Left ventricle myocardium inferior (tissue), 1 donor: ENCODE measurements at regions not wholly inside any gene's neighbourhood (a gene's known extent, or its start where the extent isn't known, plus 50 kb on each side); places are given as distances from the start of the nearest gene placed in this dataset.

ENCODE experiments used
- DNase-seq: peaks from one replicate; pipeline ENCODE4 v3.0.0-alpha.2; 2020
- H3K27ac ChIP-seq: fragments of 200-600 bp; replicated peaks from 2 replicates; pipeline ENCODE4 v1.8.0; 2021
- H3K27me3 ChIP-seq: fragments of 200-600 bp; 2 replicates; pipeline ENCODE4 v1.8.0; 2021; ENCODE audit warnings: low read depth
- H3K36me3 ChIP-seq: fragments of 200-600 bp; 2 replicates; pipeline ENCODE4 v1.8.0; 2021
- H3K4me1 ChIP-seq: fragments of 200-600 bp; 2 replicates; pipeline ENCODE4 v1.8.0; 2021
- H3K4me3 ChIP-seq: fragments of 200-600 bp; 2 replicates; pipeline ENCODE4 v1.8.0; 2021; ENCODE audit warnings: mild to moderate bottlenecking, moderate library complexity
- H3K9me3 ChIP-seq: fragments of 200-600 bp; replicated peaks from 2 replicates; pipeline ENCODE4 v1.8.0; 2021
- intact Hi-C: fragments of 100-400 bp; cut with micrococcal nuclease; formaldehyde crosslinking; loops from one replicate; pipeline ENCODE4 v1.11.0; 2022
- TF ChIP-seq, protein P1 (sequence below): fragments of 200-600 bp; IDR thresholded peaks from 2 replicates; pipeline ENCODE4 v1.8.0; 2021; ENCODE audit warnings: antibody characterized with exemption, mild to moderate bottlenecking, borderline replicate concordance
- donor health status: DM: no; HTN: yes; CAD: no; lungs with severe emphysema.

DNA sequence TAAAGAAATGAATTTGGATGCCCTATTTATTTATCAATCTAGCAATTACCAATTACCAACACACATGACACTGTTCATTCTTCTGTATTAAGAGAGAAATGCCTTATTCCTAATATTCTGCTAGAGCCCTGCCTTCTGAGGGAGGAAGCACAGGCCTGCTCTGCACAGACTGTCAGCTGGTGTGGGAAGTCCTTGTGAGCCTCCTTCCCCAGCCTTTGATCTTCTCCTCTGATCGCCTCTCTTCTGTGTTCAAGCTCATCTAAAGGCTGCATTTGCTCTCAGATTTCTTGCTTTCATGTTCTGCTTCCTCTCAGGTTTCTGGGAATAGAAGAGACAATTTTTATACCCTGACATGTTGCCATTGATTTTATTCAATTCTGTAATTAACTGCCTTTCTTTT is 290.6 kb upstream of the UMPS start:
- peaks cover 69% of the 10 kb centered on the region for H3K36me3 ChIP-seq
- no peaks in the 10 kb centered on the region for H3K27me3 ChIP-seq
- no peaks in the 10 kb centered on the region for H3K9me3 ChIP-seq
- TF ChIP-seq, protein P1, sequence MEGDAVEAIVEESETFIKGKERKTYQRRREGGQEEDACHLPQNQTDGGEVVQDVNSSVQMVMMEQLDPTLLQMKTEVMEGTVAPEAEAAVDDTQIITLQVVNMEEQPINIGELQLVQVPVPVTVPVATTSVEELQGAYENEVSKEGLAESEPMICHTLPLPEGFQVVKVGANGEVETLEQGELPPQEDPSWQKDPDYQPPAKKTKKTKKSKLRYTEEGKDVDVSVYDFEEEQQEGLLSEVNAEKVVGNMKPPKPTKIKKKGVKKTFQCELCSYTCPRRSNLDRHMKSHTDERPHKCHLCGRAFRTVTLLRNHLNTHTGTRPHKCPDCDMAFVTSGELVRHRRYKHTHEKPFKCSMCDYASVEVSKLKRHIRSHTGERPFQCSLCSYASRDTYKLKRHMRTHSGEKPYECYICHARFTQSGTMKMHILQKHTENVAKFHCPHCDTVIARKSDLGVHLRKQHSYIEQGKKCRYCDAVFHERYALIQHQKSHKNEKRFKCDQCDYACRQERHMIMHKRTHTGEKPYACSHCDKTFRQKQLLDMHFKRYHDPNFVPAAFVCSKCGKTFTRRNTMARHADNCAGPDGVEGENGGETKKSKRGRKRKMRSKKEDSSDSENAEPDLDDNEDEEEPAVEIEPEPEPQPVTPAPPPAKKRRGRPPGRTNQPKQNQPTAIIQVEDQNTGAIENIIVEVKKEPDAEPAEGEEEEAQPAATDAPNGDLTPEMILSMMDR = no peak
- no peak for DNase-seq
- intact Hi-C loops = no loop called here
- H3K4me1 ChIP-seq = no peaks in the 10 kb centered on the region
- H3K4me3 ChIP-seq = no peak overlapping the region
- H3K27ac ChIP-seq = no peak overlapping the region

DNA sequence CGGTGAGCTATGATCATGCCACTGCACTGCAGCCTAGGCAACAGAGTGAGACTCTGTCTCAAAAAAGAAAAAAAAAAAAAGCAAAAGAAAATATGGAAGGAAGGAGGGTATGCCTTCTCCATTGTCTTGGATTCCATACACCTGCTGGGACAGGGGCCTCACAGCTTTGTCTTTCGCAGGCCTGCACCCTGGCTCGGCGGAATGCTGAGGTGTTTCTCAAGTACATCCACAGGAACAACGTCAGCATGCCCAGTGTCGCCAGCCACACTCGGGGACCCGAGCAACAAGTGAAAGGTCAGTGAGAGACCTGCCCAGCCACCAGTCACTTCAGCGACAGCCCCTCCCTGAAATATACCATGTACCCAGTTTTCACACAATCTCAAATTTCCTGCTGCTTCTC is 288.5 kb upstream of the UMPS start:
- H3K9me3 ChIP-seq = no peaks in the 10 kb centered on the region
- no peak overlapping the region for H3K27ac ChIP-seq
- no peaks in the 10 kb centered on the region for H3K27me3 ChIP-seq
- H3K4me1 ChIP-seq = no peaks in the 10 kb centered on the region
- H3K36me3 ChIP-seq = peaks cover 68% of the 10 kb centered on the region
- TF ChIP-seq, protein P1 = no peak
- no peak for DNase-seq
- intact Hi-C loops = no loop called here
- no peak overlapping the region for H3K4me3 ChIP-seq

DNA sequence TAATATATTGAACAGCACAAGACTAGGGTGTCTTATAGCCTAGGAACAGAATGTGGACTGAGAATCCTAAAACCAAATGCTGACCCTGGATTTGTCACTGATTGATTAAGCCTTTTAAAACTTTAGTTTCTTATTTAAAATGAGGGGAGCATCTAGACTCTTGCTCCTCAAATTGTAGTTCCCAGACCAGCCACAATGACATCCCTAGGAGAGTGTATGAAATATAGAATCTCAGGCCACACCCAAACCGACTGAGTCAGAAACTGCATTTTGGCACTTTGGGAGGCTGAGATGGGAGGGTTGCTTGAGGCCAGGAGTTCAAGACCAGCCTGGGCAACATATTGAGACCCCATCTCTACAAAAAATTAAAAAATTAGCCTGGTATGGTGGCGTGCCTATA is 287.8 kb upstream of the UMPS start:
- TF ChIP-seq, protein P1 = no peak
- Histone ChIP-seq H3K27me3 (no peaks in the 10 kb centered on the region), H3K4me3 (no peak overlapping the region), H3K9me3 (no peaks in the 10 kb centered on the region), H3K4me1 (no peaks in the 10 kb centered on the region), H3K27ac (no peak overlapping the region), H3K36me3 (peaks cover 70% of the 10 kb centered on the region)
- intact Hi-C loops = no loop called here
- DNase-seq = no peak

DNA sequence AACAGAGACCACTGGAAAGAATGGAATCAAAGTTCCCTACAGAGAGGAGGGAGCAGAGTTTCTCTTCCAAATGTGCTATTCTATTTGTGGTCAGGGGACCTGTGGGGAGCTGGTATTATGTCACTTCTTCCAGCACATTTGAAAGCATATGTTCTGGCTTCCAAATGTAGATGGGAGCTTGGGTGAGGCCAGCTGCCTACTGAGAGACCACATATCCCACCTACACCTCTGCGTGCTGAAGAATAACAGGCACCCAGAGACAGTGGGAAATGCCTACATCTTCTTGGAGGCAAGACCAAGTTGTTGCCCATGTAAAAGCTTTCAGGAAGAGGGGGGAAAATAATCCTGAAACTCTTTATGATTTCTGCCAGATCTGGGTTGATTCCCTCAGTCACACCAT is 286.8 kb upstream of the UMPS start:
- no peak for DNase-seq
- TF ChIP-seq, protein P1 = no peak
- H3K27ac ChIP-seq = no peak overlapping the region
- no peaks in the 10 kb centered on the region for H3K9me3 ChIP-seq
- no peaks in the 10 kb centered on the region for H3K27me3 ChIP-seq
- H3K36me3 ChIP-seq = peaks cover 65% of the 10 kb centered on the region
- H3K4me1 ChIP-seq = no peaks in the 10 kb centered on the region
- H3K4me3 ChIP-seq = no peak overlapping the region
- intact Hi-C loops = no loop called here

DNA sequence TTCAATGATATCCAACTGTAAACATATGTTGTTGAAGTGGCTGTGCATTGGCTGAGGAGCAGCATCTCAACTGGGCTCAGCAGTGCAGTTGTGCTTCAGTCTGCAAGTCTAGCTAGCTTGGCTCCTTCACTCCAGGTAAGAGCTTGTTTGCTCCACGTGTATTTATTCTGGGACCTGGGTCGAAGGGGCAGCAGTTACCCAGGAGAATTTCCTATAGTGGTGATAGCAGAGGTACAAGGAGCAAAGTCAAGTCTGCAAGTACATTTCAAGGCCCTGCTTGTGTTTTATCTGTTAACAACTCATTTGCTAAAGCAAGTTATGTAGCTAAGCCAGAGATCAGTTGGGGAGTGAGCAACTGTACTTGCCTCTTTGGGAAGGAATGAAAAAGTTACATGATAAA is 286.2 kb upstream of the UMPS start:
- H3K27me3 ChIP-seq = no peaks in the 10 kb centered on the region
- DNase-seq = no peak
- intact Hi-C loops = no loop called here
- H3K36me3 ChIP-seq = peaks cover 67% of the 10 kb centered on the region
- no peak overlapping the region for H3K27ac ChIP-seq
- H3K4me1 ChIP-seq = no peaks in the 10 kb centered on the region
- TF ChIP-seq, protein P1 = no peak
- no peak overlapping the region for H3K4me3 ChIP-seq
- H3K9me3 ChIP-seq = no peaks in the 10 kb centered on the region

DNA sequence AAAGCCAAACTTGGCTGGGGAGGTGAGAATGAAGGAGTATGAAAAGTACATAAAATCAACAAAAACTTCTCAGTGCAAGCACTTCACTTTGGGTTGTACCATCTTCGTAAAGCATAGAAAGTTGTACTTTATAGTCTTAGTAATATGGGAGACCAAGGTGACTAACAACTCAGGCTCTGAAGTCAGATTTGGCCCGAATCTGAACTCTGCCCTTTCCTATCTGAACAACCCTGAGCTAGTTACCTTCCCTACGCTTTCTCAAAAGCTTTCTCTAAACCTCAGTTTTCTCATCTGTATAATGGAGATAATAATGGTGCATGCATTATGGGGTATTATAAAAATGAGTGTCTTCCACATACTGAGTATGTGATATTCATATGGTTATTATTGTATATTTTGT is 285.4 kb upstream of the UMPS start:
- intact Hi-C loops = no loop called here
- no peaks in the 10 kb centered on the region for H3K4me1 ChIP-seq

More for the DNA sequence above, 285.4 kb upstream of the UMPS start:
- Histone ChIP-seq H3K9me3 (no peaks in the 10 kb centered on the region), H3K27me3 (no peaks in the 10 kb centered on the region), H3K27ac (no peak overlapping the region), H3K4me3 (no peak overlapping the region), H3K36me3 (peaks cover 62% of the 10 kb centered on the region)
- DNase-seq = no peak
- TF ChIP-seq, protein P1 = no peak
